OCI-LY1 (cell line): ENCODE measurements at regions not wholly inside any gene's neighbourhood (a gene's known extent, or its start where the extent isn't known, plus 50 kb on each side); places are given as distances from the start of the nearest gene placed in this dataset.

Experiments
- EZH2 ChIP-seq: fragments of 200-600 bp; sonication (generic), shearing (Covaris generic); IDR thresholded peaks from 2 replicates; pipeline ENCODE4 v1.8.0; 2017; ENCODE audit warnings: borderline replicate concordance, mixed run types, mild to moderate bottlenecking, antibody characterized with exemption, low read length, moderate library complexity, mixed read lengths
- TF ChIP-seq, protein P1 (sequence below): fragments of 200-600 bp; sonication (generic), shearing (Covaris generic); IDR thresholded peaks from 2 replicates; pipeline ENCODE4 v1.5.1; 2017; ENCODE audit warnings: mild to moderate bottlenecking, antibody characterized with exemption, low read length, moderate library complexity, mixed read lengths

- TF ChIP-seq, protein P1, sequence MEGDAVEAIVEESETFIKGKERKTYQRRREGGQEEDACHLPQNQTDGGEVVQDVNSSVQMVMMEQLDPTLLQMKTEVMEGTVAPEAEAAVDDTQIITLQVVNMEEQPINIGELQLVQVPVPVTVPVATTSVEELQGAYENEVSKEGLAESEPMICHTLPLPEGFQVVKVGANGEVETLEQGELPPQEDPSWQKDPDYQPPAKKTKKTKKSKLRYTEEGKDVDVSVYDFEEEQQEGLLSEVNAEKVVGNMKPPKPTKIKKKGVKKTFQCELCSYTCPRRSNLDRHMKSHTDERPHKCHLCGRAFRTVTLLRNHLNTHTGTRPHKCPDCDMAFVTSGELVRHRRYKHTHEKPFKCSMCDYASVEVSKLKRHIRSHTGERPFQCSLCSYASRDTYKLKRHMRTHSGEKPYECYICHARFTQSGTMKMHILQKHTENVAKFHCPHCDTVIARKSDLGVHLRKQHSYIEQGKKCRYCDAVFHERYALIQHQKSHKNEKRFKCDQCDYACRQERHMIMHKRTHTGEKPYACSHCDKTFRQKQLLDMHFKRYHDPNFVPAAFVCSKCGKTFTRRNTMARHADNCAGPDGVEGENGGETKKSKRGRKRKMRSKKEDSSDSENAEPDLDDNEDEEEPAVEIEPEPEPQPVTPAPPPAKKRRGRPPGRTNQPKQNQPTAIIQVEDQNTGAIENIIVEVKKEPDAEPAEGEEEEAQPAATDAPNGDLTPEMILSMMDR: no peak
- no peak for TF ChIP-seq EZH2
These were observed 115.6 kb downstream of the XCL2 start for GRCh38 chr1:168428063-168428731.
